K562 (cell line): ENCODE measurements at regions not wholly inside any gene's neighbourhood (a gene's known extent, or its start where the extent isn't known, plus 50 kb on each side); places are given as distances from the start of the nearest gene placed in this dataset.

ENCODE experiments used
- ATAC-seq: fragments of 200-7000 bp; cut with Tn5 transposase; 3 replicates; pipeline ENCODE4 v1.9.1; 2020; ENCODE audit warnings: moderate library complexity
- BruUV-seq: library from RNA; stranded (reverse); fragments of 400-500 nt; replicated peaks from 2 replicates; lab custom pipeline; 2021; lab: Mats Ljungman, UMichigan
- CTCF ChIA-PET: fragments of 300-600 bp; formaldehyde crosslinking; extraction: SDS; loops from one replicate; lab custom pipeline; 2021; ENCODE audit warnings: low intra/inter-chr PET ratio; lab: Yijun Ruan, JAX
- POLR2A ChIA-PET: fragments of 300-600, 350-650 bp; sonication (Branson Sonifier 250); formaldehyde crosslinking; extraction: SDS; loops from one replicate; lab custom pipeline; 2021; ENCODE audit warnings: antibody characterized with exemption, inconsistent platforms; lab: Yijun Ruan, JAX
- DNase-seq, 4 experiments: peaks; one replicate each; pipeline versions ENCODE4 v3.0.0 to v3.0.0-alpha.2; 2011 to 2018; ENCODE audit warnings: low spot score in 3 of 4, mixed read lengths in 3 of 4; ENCODE audit errors: extremely low read depth in 1 of 4
- FAIRE-seq: peaks from 2 replicates; lab custom pipeline; 2011; peaks lifted over from hg19 to GRCh38; lab: Jason Lieb, UNC
- H2AFZ ChIP-seq: 2 replicates; pipeline ENCODE4 v1.6.0; 2011; ENCODE audit warnings: low read depth, low read length, control low read depth, inconsistent platforms
- H3K27ac ChIP-seq: fragments of 200-600 bp; 3 replicates; pipeline ENCODE4 v1.8.0; 2011; ENCODE audit warnings: low read depth, mild to moderate bottlenecking, control low read depth, inconsistent platforms, low read length, moderate library complexity, mixed read lengths; ENCODE audit errors: extremely low read depth
- H3K27me3 ChIP-seq, 2 experiments: fragments of 300-600 bp in 1 of 2; 2 replicates in 1 of 2; 3 replicates in 1 of 2; pipeline versions ENCODE4 v1.6.0 to v1.8.0; 2011; ENCODE audit warnings: inconsistent platforms in 2 of 2, low read length in 2 of 2, mild to moderate bottlenecking in 1 of 2, mixed read lengths in 1 of 2, moderate library complexity in 1 of 2; ENCODE audit not compliant: control insufficient read depth in 2 of 2, insufficient read depth in 2 of 2
- H3K36me3 ChIP-seq: fragments of 300-600 bp; 3 replicates; pipeline ENCODE4 v1.8.0; 2011; ENCODE audit warnings: mild to moderate bottlenecking, low read length, inconsistent platforms; ENCODE audit not compliant: control insufficient read depth, insufficient read depth
- H3K4me1 ChIP-seq, 2 experiments: fragments of 200-600 bp in 1 of 2; replicated peaks in 1 of 2; 2 replicates in 1 of 2; 3 replicates in 1 of 2; pipeline versions ENCODE4 v1.5.1 to v1.8.0; 2011; ENCODE audit warnings: inconsistent platforms in 2 of 2, low read length in 2 of 2, mild to moderate bottlenecking in 1 of 2, mixed read lengths in 1 of 2, moderate library complexity in 1 of 2; ENCODE audit not compliant: control insufficient read depth in 2 of 2, insufficient read depth in 2 of 2
- H3K4me2 ChIP-seq: 2 replicates; pipeline ENCODE4 v1.6.1; 2011; ENCODE audit warnings: low read length, control low read depth, inconsistent platforms, mixed read lengths; ENCODE audit not compliant: insufficient read depth
- H3K4me3 ChIP-seq: fragments of 200-600 bp; sonication (generic), shearing (Covaris generic); 2 replicates; pipeline ENCODE4 v1.5.1; 2016; ENCODE audit warnings: control low read depth, inconsistent platforms
- H3K79me2 ChIP-seq: fragments of 200-600 bp; 3 replicates; pipeline ENCODE4 v1.8.0; 2011; ENCODE audit warnings: low read length, inconsistent platforms; ENCODE audit not compliant: control insufficient read depth, insufficient read depth
- H3K9ac ChIP-seq, 2 experiments: 2 replicates each; pipeline versions ENCODE4 v1.6.0 to v1.6.1; 2011; ENCODE audit warnings: low read depth in 2 of 2, low read length in 2 of 2, control low read depth in 1 of 2, inconsistent platforms in 1 of 2, mild to moderate bottlenecking in 1 of 2, mixed read lengths in 1 of 2; ENCODE audit not compliant: insufficient read depth in 1 of 2
- H3K9me1 ChIP-seq: one replicate; pipeline ENCODE4 v1.6.0; 2011; ENCODE audit warnings: inconsistent platforms, mild to moderate bottlenecking, low read length, moderate library complexity; ENCODE audit not compliant: control insufficient read depth, insufficient read depth
- H3K9me3 ChIP-seq: replicated peaks from 2 replicates; pipeline ENCODE4 v1.5.1; 2011; ENCODE audit warnings: low read depth, low read length, inconsistent platforms; ENCODE audit not compliant: control insufficient read depth, insufficient read depth
- H4K20me1 ChIP-seq: replicated peaks from 2 replicates; pipeline ENCODE4 v1.6.1; 2011; ENCODE audit warnings: low read length, inconsistent platforms, mixed read lengths; ENCODE audit not compliant: control insufficient read depth, insufficient read depth
- EZH2 ChIP-seq: IDR thresholded peaks from 2 replicates; pipeline ENCODE4 v1.6.1; 2012; ENCODE audit warnings: low read depth, mild to moderate bottlenecking, inconsistent platforms, low read length, borderline replicate concordance
- HEY1 ChIP-seq: fragments of 250-450 bp; sonication (Bioruptor Pico); IDR thresholded peaks from 2 replicates; pipeline ENCODE4 v1.5.0; 2020; ENCODE audit warnings: mild to moderate bottlenecking, moderate library complexity, borderline replicate concordance
- LARP7 ChIP-seq: fragments of 450-650 bp; IDR thresholded peaks from 2 replicates; pipeline ENCODE4 v1.6.1; 2016
- MED1 ChIP-seq: sonication (generic); formaldehyde crosslinking; IDR thresholded peaks from 2 replicates; pipeline ENCODE4 v1.8.1; 2023; ENCODE audit warnings: missing genetic modification reagents, borderline replicate concordance
- NR2C1 ChIP-seq, 2 experiments: fragments of 450-650 bp; IDR thresholded peaks; 2 replicates each; pipeline ENCODE4 v1.6.1; 2017; ENCODE audit warnings: mild to moderate bottlenecking in 2 of 2, antibody characterized with exemption in 1 of 2, inconsistent platforms in 1 of 2, missing compliant biosample characterization in 1 of 2, missing genetic modification characterization in 1 of 2
- SIRT6 ChIP-seq: IDR thresholded peaks from one replicate; pipeline ENCODE4 v1.6.1; 2012; ENCODE audit warnings: low read depth, mild to moderate bottlenecking, control low read depth, inconsistent platforms, low read length, moderate library complexity
- SIX5 ChIP-seq, 2 experiments: IDR thresholded peaks; 2 replicates each; pipeline ENCODE4 v1.6.1; 2011; ENCODE audit warnings: low read length in 2 of 2, borderline replicate concordance in 1 of 2, low read depth in 1 of 2, mild to moderate bottlenecking in 1 of 2, moderate library complexity in 1 of 2; ENCODE audit not compliant: insufficient read depth in 1 of 2
- TEAD4 ChIP-seq, 2 experiments: sonication (generic) in 1 of 2; formaldehyde crosslinking in 1 of 2; IDR thresholded peaks; 2 replicates each; pipeline versions ENCODE4 v1.6.1 to v1.8.0; 2012 to 2022; ENCODE audit warnings: borderline replicate concordance in 1 of 2, inconsistent platforms in 1 of 2, low read length in 1 of 2, mild to moderate bottlenecking in 1 of 2, missing genetic modification reagents in 1 of 2
- ZBTB26 ChIP-seq: fragments of 450-650 bp; formaldehyde crosslinking; IDR thresholded peaks from 2 replicates; pipeline ENCODE4 v1.4.0; 2022; ENCODE audit warnings: missing genetic modification characterization
- ZNF23 ChIP-seq: fragments of 250-450 bp; sonication (Bioruptor Pico); IDR thresholded peaks from 2 replicates; pipeline ENCODE4 v1.4.0; 2020; ENCODE audit warnings: mild to moderate bottlenecking
- WGBS: fragments of 100-300 bp; shearing (Covaris generic); methylation state at CpG from one replicate; pipeline ENCODE4 v1.1.6; 2016; ENCODE audit warnings: low coverage, mixed read lengths; ENCODE audit not compliant: insufficient coverage; ENCODE audit errors: missing lambda C conversion rate; 5-methylcytosine and 5-hydroxymethylcytosine counted together
- in situ Hi-C: fragments of 300-500 bp; cut with MboI; formaldehyde crosslinking; loops from 4 replicates; pipeline ENCODE4 v1.15.0; 2018; ENCODE audit warnings: inconsistent platforms, mixed read lengths
- intact Hi-C: fragments of 100-400 bp; cut with micrococcal nuclease; formaldehyde crosslinking; loops from 2 replicates; pipeline ENCODE4 v1.14.2; 2022

GRCh38 chr12:89899651-89900050 is 191.0 kb upstream of the ATP2B1 start:
- BruUV-seq: no TSS peak
- FAIRE-seq (no peak), ATAC-seq (no peak), DNase-seq (no peak)
- no peak overlapping the region for H3K4me2 ChIP-seq
- H3K4me1 ChIP-seq: no peaks in the 10 kb centered on the region
- no peaks in the 10 kb centered on the region for H3K27me3 ChIP-seq
- TF ChIP-seq MED1 (CRISPR knock-in tag): no peak
- TF ChIP-seq ZNF23 (CRISPR knock-in tag): no peak
- TF ChIP-seq HEY1 (CRISPR knock-in tag): no peak
- TF ChIP-seq SIX5 (IDR thresholded peaks at IDR 0.05; ENCODE audit: borderline replicate concordance in 1 of 2, insufficient read depth in 1 of 2, low read depth in 1 of 2, low read length in 2 of 2): no peak
- no peak for TF ChIP-seq SIRT6
- TF ChIP-seq NR2C1 (IDR thresholded peaks at IDR 0.05): no peak
- TF ChIP-seq NR2C1 (tag; IDR thresholded peaks at IDR 0.05): no peak
- no peak for TF ChIP-seq EZH2
- no peak for TF ChIP-seq TEAD4 (IDR thresholded peaks at IDR 0.05; ENCODE audit: low read length)
- no peak for TF ChIP-seq TEAD4 (CRISPR knock-in tag; IDR thresholded peaks at IDR 0.05; ENCODE audit: borderline replicate concordance)
- no peak for TF ChIP-seq LARP7
- TF ChIP-seq ZBTB26 (CRISPR knock-in tag): no peak
- H3K9me1 ChIP-seq: no peaks in the 10 kb centered on the region
- H3K36me3 ChIP-seq: no peaks in the 10 kb centered on the region
- no peak overlapping the region for H2AFZ ChIP-seq
- no peaks in the 10 kb centered on the region for H3K9me3 ChIP-seq
- H3K27ac ChIP-seq: no peak overlapping the region
- in situ Hi-C loops (no loop called here), intact Hi-C loops (no loop called here)
- no peak overlapping the region for H3K4me3 ChIP-seq
- CTCF ChIA-PET: no interaction called here
- H3K79me2 ChIP-seq: no peaks in the 10 kb centered on the region
- 0% methylated on average over 2 of the region's 2 CpGs for WGBS
- H4K20me1 ChIP-seq: no peaks in the 10 kb centered on the region
- H3K9ac ChIP-seq: no peak overlapping the region
- POLR2A ChIA-PET: no interaction called here
